Activated T-helper 1 cell treated with anti-CD3 and anti-CD28 coated beads, Interleukin-12 subunit alpha, Interleukin-12 subunit beta, Interleukin-2, Interleukin-4 antibody, amounts not matched to agents 30 ng/mL and 10 ng/mL and 1 ng/mL, durations not matched to agents 14 hours and 24 hours and 36 hours (primary cell): ENCODE measurements at regions not wholly inside any gene's neighbourhood (a gene's known extent, or its start where the extent isn't known, plus 50 kb on each side); places are given as distances from the start of the nearest gene placed in this dataset.
"Not testable (repeated sequence)": the region's sequence is repeated elsewhere in the genome, so short reads cannot be mapped to it uniquely, and the experiment has no call there.

Experiments used
- DNase-seq: peaks from one replicate; pipeline ENCODE4 v3.0.0; 2021; ENCODE audit warnings: low spot score
- H3K27ac Mint-ChIP-seq: one replicate; pipeline ENCODE4 v1.8.0; 2021; ENCODE audit warnings: mild to moderate bottlenecking, mixed read lengths
- H3K27me3 Mint-ChIP-seq: one replicate; pipeline ENCODE4 v1.8.0; 2022; ENCODE audit warnings: mild to moderate bottlenecking, moderate library complexity, mixed read lengths; ENCODE audit not compliant: insufficient read depth
- H3K36me3 Mint-ChIP-seq: one replicate; pipeline ENCODE4 v1.8.0; 2021; ENCODE audit warnings: low read depth, mixed read lengths
- H3K4me1 Mint-ChIP-seq: one replicate; pipeline ENCODE4 v1.8.0; 2021; ENCODE audit warnings: low read depth, mixed read lengths
- H3K4me3 Mint-ChIP-seq: one replicate; pipeline ENCODE4 v1.8.0; 2021; ENCODE audit warnings: mild to moderate bottlenecking, moderate library complexity, mixed read lengths
- H3K9me3 Mint-ChIP-seq: one replicate; pipeline ENCODE4 v1.8.0; 2021; ENCODE audit warnings: mixed read lengths
- intact Hi-C: fragments of 100-400 bp; cut with micrococcal nuclease; formaldehyde crosslinking; loops from one replicate; pipeline ENCODE4 v1.15.1; 2024

- Mint-ChIP-seq H3K27ac (no peak overlapping the region), H3K36me3 (no peaks in the 10 kb centered on the region)
- intact Hi-C loops = no loop called here
Observed at GRCh38 chr13:59437544-59438301, 726.0 kb downstream of the DIAPH3 start.

GRCh38 chr13:59439776-59440428 lies 723.8 kb downstream of the DIAPH3 start:
- intact Hi-C loops = no loop called here
- no peak for DNase-seq
- Mint-ChIP-seq H3K27ac (no peak overlapping the region), H3K4me1 (peaks cover 5% of the 10 kb centered on the region), H3K36me3 (no peaks in the 10 kb centered on the region), H3K9me3 (no peaks in the 10 kb centered on the region), H3K27me3 (peaks cover 2% of the 10 kb centered on the region), H3K4me3 (no peak overlapping the region)

More at GRCh38 chr13:59437544-59438301, 726.0 kb downstream of the DIAPH3 start:
- no peak for DNase-seq
- H3K27me3 Mint-ChIP-seq = peaks cover 2% of the 10 kb centered on the region
- peaks cover 14% of the 10 kb centered on the region for H3K9me3 Mint-ChIP-seq
- H3K4me3 Mint-ChIP-seq = no peak overlapping the region
- peaks cover 5% of the 10 kb centered on the region for H3K4me1 Mint-ChIP-seq

- intact Hi-C loops, H3K27me3 Mint-ChIP-seq, H3K4me1 Mint-ChIP-seq, H3K36me3 Mint-ChIP-seq, DNase-seq, H3K27ac Mint-ChIP-seq, H3K9me3 Mint-ChIP-seq: not testable (repeated sequence)
- peak overlapping the region; percentile 53 for H3K4me3 Mint-ChIP-seq
Observed at GRCh38 chr13:59441068-59441467, 722.7 kb downstream of the DIAPH3 start.

- no peaks in the 10 kb centered on the region for H3K36me3 Mint-ChIP-seq
- intact Hi-C loops = no loop called here
- no peak overlapping the region for H3K27ac Mint-ChIP-seq
- no peak for DNase-seq
- H3K9me3 Mint-ChIP-seq = no peaks in the 10 kb centered on the region
- peak overlapping the region; percentile 53 for H3K4me3 Mint-ChIP-seq
- peaks cover 5% of the 10 kb centered on the region for H3K4me1 Mint-ChIP-seq
- H3K27me3 Mint-ChIP-seq = no peaks in the 10 kb centered on the region
Observed at GRCh38 chr13:59441596-59442280, 722.0 kb downstream of the DIAPH3 start.

- peaks cover 5% of the 10 kb centered on the region for H3K4me1 Mint-ChIP-seq
Observed at GRCh38 chr13:59442461-59442860, 721.3 kb downstream of the DIAPH3 start.

GRCh38 chr13:59442944-59443486 lies 720.7 kb downstream of the DIAPH3 start:
- H3K4me3 Mint-ChIP-seq = no peak overlapping the region
- no peaks in the 10 kb centered on the region for H3K27me3 Mint-ChIP-seq
- no peaks in the 10 kb centered on the region for H3K9me3 Mint-ChIP-seq
- H3K36me3 Mint-ChIP-seq = no peaks in the 10 kb centered on the region
- intact Hi-C loops = no loop called here
- H3K4me1 Mint-ChIP-seq = peaks cover 5% of the 10 kb centered on the region
- no peak for DNase-seq
- no peak overlapping the region for H3K27ac Mint-ChIP-seq

More at GRCh38 chr13:59442461-59442860, 721.3 kb downstream of the DIAPH3 start:
- Mint-ChIP-seq H3K9me3 (no peaks in the 10 kb centered on the region), H3K27ac (no peak overlapping the region), H3K36me3 (no peaks in the 10 kb centered on the region), H3K4me3 (no peak overlapping the region), H3K27me3 (no peaks in the 10 kb centered on the region)
- DNase-seq = no peak
- intact Hi-C loops = no loop called here

- no peak overlapping the region for H3K4me3 Mint-ChIP-seq
- no peak for DNase-seq
- no peaks in the 10 kb centered on the region for H3K36me3 Mint-ChIP-seq
- no peaks in the 10 kb centered on the region for H3K27me3 Mint-ChIP-seq
- peaks cover 5% of the 10 kb centered on the region for H3K4me1 Mint-ChIP-seq
- H3K27ac Mint-ChIP-seq = no peak overlapping the region
- intact Hi-C loops = no loop called here
- no peaks in the 10 kb centered on the region for H3K9me3 Mint-ChIP-seq
Observed at GRCh38 chr13:59444210-59444857, 719.4 kb downstream of the DIAPH3 start.

GRCh38 chr13:59445812-59446211 lies 717.9 kb downstream of the DIAPH3 start:
- H3K9me3 Mint-ChIP-seq = no peaks in the 10 kb centered on the region

GRCh38 chr13:59446391-59446790 lies 717.3 kb downstream of the DIAPH3 start:
- no peaks in the 10 kb centered on the region for H3K9me3 Mint-ChIP-seq
- H3K27me3 Mint-ChIP-seq = no peaks in the 10 kb centered on the region
- H3K4me3 Mint-ChIP-seq = no peak overlapping the region
- DNase-seq = no peak
- no peaks in the 10 kb centered on the region for H3K36me3 Mint-ChIP-seq
- H3K27ac Mint-ChIP-seq = no peak overlapping the region
- intact Hi-C loops = no loop called here
- H3K4me1 Mint-ChIP-seq = peaks cover under 1% of the 10 kb centered on the region

More at GRCh38 chr13:59445812-59446211, 717.9 kb downstream of the DIAPH3 start:
- Mint-ChIP-seq H3K27me3 (no peaks in the 10 kb centered on the region), H3K36me3 (no peaks in the 10 kb centered on the region), H3K4me1 (peaks cover 5% of the 10 kb centered on the region), H3K27ac (no peak overlapping the region), H3K4me3 (no peak overlapping the region)
- DNase-seq = no peak
- intact Hi-C loops = no loop called here

- Mint-ChIP-seq H3K9me3 (no peaks in the 10 kb centered on the region), H3K27me3 (no peaks in the 10 kb centered on the region), H3K36me3 (no peaks in the 10 kb centered on the region), H3K27ac (no peak overlapping the region), H3K4me3 (no peak overlapping the region), H3K4me1 (no peaks in the 10 kb centered on the region)
- DNase-seq = no peak
- intact Hi-C loops = no loop called here
Observed at GRCh38 chr13:59447031-59447430, 716.7 kb downstream of the DIAPH3 start.

- no peaks in the 10 kb centered on the region for H3K36me3 Mint-ChIP-seq
Observed at GRCh38 chr13:59447846-59448620, 715.7 kb downstream of the DIAPH3 start.

GRCh38 chr13:59449750-59450149 lies 714.0 kb downstream of the DIAPH3 start:
- H3K4me3 Mint-ChIP-seq = no peak overlapping the region
- no peaks in the 10 kb centered on the region for H3K36me3 Mint-ChIP-seq
- no peak for DNase-seq
- H3K27ac Mint-ChIP-seq = no peak overlapping the region
- H3K9me3 Mint-ChIP-seq = no peaks in the 10 kb centered on the region
- H3K4me1 Mint-ChIP-seq = no peaks in the 10 kb centered on the region
- intact Hi-C loops = no loop called here
- H3K27me3 Mint-ChIP-seq = peaks cover 2% of the 10 kb centered on the region

More at GRCh38 chr13:59447846-59448620, 715.7 kb downstream of the DIAPH3 start:
- DNase-seq = no peak
- H3K9me3 Mint-ChIP-seq = no peaks in the 10 kb centered on the region
- peaks cover 2% of the 10 kb centered on the region for H3K27me3 Mint-ChIP-seq
- no peak overlapping the region for H3K27ac Mint-ChIP-seq
- no peaks in the 10 kb centered on the region for H3K4me1 Mint-ChIP-seq
- intact Hi-C loops = no loop called here
- no peak overlapping the region for H3K4me3 Mint-ChIP-seq
